ENCODE measurements at regions not wholly inside any gene's neighbourhood (a gene's known extent, or its start where the extent isn't known, plus 50 kb on each side); places are given as distances from the start of the nearest gene placed in this dataset.

DNA sequence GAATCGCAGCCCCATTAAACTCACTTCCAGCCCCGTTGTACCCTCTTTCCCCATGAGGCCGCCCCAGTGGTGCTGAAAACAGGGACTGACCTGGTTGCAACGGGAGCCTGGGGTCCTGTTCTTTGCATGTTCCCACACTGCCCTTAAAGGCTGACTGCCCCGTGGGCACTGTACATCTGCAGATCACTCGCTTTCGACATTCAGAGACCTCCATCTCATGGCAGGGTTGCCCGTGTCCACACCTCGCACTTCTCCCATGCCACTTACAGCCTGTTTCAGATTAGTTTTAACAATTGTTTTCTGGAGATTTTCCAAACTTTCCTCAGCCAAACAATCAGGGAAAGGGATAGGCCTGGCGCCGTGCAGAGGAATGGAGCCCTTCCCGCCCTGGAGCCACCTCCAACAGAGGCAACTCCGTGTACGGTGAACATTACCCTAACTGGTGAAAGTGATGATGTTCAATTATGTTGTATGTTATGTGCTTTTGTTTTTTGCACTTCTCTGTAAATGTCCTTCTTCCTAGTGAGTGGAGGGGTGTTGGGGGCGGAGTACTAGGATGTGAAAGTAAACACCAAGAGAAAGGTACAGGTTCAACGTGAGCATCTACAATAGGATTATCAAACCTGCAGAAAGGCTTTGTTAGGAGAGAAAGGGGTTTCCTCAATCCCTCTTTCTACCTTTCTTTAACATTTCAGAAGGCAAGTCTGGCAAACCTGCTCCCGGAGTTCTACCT, 262.8 kb downstream of the FOXO1 start:
- no peaks in the 10 kb centered on the region for H3K27me3 ChIP-seq (replicated peaks; ENCODE audit: control insufficient read depth, insufficient read depth, low read length)
- POLR2A ChIA-PET = no interaction called here
- CTCF ChIA-PET = no interaction called here
- Mint-ChIP-seq H3K27me3 (ENCODE audit: insufficient read depth, unreplicated experiment) (no peaks in the 10 kb centered on the region), H3K4me1 (ENCODE audit: low read depth, unreplicated experiment) (peaks cover 47% of the 10 kb centered on the region), H3K27ac (ENCODE audit: unreplicated experiment) (peak overlapping the region; percentile 37), H3K36me3 (ENCODE audit: insufficient read depth, unreplicated experiment) (peaks cover 7% of the 10 kb centered on the region), H3K4me3 (ENCODE audit: unreplicated experiment) (no peak overlapping the region), H3K9me3 (ENCODE audit: unreplicated experiment) (no peaks in the 10 kb centered on the region)
- TF ChIP-seq, protein P1, sequence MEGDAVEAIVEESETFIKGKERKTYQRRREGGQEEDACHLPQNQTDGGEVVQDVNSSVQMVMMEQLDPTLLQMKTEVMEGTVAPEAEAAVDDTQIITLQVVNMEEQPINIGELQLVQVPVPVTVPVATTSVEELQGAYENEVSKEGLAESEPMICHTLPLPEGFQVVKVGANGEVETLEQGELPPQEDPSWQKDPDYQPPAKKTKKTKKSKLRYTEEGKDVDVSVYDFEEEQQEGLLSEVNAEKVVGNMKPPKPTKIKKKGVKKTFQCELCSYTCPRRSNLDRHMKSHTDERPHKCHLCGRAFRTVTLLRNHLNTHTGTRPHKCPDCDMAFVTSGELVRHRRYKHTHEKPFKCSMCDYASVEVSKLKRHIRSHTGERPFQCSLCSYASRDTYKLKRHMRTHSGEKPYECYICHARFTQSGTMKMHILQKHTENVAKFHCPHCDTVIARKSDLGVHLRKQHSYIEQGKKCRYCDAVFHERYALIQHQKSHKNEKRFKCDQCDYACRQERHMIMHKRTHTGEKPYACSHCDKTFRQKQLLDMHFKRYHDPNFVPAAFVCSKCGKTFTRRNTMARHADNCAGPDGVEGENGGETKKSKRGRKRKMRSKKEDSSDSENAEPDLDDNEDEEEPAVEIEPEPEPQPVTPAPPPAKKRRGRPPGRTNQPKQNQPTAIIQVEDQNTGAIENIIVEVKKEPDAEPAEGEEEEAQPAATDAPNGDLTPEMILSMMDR (IDR thresholded peaks at IDR 0.05; ENCODE audit: insufficient read depth in 1 of 2, low read depth in 1 of 2, low read length in 1 of 2, severe bottlenecking in 1 of 2, unreplicated experiment in 1 of 2) = no peak
- no peaks in the 10 kb centered on the region for H3K36me3 ChIP-seq (ENCODE audit: control insufficient read depth, insufficient read depth, low read length)
- DNase-seq = no peak
- no peak overlapping the region for H3K4me3 ChIP-seq (ENCODE audit: low read depth, low read length)
- no peaks in the 10 kb centered on the region for H3K9me3 ChIP-seq
- intact Hi-C loops (cut with micrococcal nuclease; ENCODE audit: unreplicated experiment) = loop anchor here (10.0 kb wide), 1 partner anchor 261 kb away; the partner anchor contains the start of gene FOXO1
- peaks cover 40% of the 10 kb centered on the region for H3K4me1 ChIP-seq
- BruUV-seq (replicated peaks) = no TSS peak

DNA sequence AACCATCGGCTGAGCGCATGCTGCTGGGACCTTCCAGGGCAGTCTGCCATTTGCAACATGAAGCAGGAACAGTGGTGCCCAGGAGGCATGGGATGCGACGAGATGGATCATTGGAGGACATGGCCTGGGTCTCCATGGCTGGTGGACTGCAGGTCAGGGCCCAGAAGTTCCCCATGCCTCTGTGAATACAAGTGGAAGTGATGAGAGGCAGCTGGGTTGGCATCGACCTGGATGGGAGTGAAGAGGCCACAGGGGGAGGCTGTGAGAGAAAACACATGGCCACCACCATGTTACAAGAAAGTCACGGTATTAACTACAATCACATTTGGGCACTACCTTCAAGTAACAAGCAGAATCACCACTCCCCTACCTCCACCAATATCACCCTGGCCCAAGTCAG, 262.0 kb downstream of the FOXO1 start:
- H3K9me3 ChIP-seq = no peaks in the 10 kb centered on the region
- BruUV-seq (replicated peaks) = no TSS peak
- H3K27ac Mint-ChIP-seq (ENCODE audit: unreplicated experiment) = no peak overlapping the region
- no peaks in the 10 kb centered on the region for H3K27me3 ChIP-seq (replicated peaks; ENCODE audit: control insufficient read depth, insufficient read depth, low read length)
- no peak for DNase-seq
- no peaks in the 10 kb centered on the region for H3K36me3 ChIP-seq (ENCODE audit: control insufficient read depth, insufficient read depth, low read length)
- H3K4me1 Mint-ChIP-seq (ENCODE audit: low read depth, unreplicated experiment) = peaks cover 47% of the 10 kb centered on the region
- intact Hi-C loops (cut with micrococcal nuclease; ENCODE audit: unreplicated experiment) = loop anchor here (10.0 kb wide), 1 partner anchor 260 kb away; the partner anchor contains the start of gene FOXO1
- H3K9me3 Mint-ChIP-seq (ENCODE audit: unreplicated experiment) = no peaks in the 10 kb centered on the region
- H3K4me3 ChIP-seq (ENCODE audit: low read depth, low read length) = no peak overlapping the region
- POLR2A ChIA-PET = no interaction called here
- H3K36me3 Mint-ChIP-seq (ENCODE audit: insufficient read depth, unreplicated experiment) = peaks cover 7% of the 10 kb centered on the region
- H3K27me3 Mint-ChIP-seq (ENCODE audit: insufficient read depth, unreplicated experiment) = no peaks in the 10 kb centered on the region
- CTCF ChIA-PET = no interaction called here
- H3K4me3 Mint-ChIP-seq (ENCODE audit: unreplicated experiment) = no peak overlapping the region
- TF ChIP-seq, protein P1 (IDR thresholded peaks at IDR 0.05; ENCODE audit: insufficient read depth in 1 of 2, low read depth in 1 of 2, low read length in 1 of 2, severe bottlenecking in 1 of 2, unreplicated experiment in 1 of 2) = no peak
- H3K4me1 ChIP-seq = peaks cover 40% of the 10 kb centered on the region

DNA sequence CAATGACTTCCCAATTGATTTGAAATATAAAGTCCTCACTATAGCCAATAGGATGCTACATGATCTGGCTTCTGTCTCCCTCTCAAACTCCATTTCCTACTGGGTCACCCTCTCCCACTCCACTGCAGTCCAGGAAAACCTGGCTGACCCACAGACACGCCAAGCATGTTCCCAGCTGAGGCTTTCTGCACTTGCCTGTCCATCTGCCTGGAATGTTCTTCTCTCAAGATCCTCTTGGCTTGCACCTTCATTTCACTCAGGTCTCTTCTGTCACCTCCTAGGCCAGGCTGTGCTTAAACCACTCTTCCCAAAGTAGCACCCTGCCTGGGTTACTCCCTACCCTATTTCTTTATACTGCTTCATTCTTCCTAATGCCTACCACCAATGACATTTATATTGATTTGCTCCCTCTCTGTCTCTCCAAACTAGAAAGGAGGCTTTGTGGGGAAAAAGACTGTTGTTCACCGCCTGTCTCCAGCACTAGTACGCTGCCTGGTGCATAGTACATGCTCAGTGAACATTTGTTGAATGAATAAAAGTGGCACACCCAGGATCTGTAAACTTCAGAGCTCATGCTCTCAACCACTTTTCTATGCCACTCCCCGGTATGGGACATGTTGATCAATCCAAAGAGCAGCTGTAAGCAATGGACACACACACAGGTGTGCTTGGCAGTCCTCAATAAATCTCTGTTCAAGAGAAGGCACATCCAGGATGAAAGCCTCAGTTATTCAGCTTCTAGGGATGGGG, 261.3 kb downstream of the FOXO1 start:
- Mint-ChIP-seq H3K27me3 (ENCODE audit: insufficient read depth, unreplicated experiment) (no peaks in the 10 kb centered on the region), H3K9me3 (ENCODE audit: unreplicated experiment) (no peaks in the 10 kb centered on the region), H3K4me3 (ENCODE audit: unreplicated experiment) (no peak overlapping the region), H3K36me3 (ENCODE audit: insufficient read depth, unreplicated experiment) (peaks cover 7% of the 10 kb centered on the region), H3K27ac (ENCODE audit: unreplicated experiment) (no peak overlapping the region), H3K4me1 (ENCODE audit: low read depth, unreplicated experiment) (peaks cover 47% of the 10 kb centered on the region)
- no peaks in the 10 kb centered on the region for H3K27me3 ChIP-seq (replicated peaks; ENCODE audit: control insufficient read depth, insufficient read depth, low read length)
- intact Hi-C loops (cut with micrococcal nuclease; ENCODE audit: unreplicated experiment) = loop anchor here (10.0 kb wide), 1 partner anchor 260 kb away; the partner anchor contains the start of gene FOXO1
- POLR2A ChIA-PET = no interaction called here
- CTCF ChIA-PET = no interaction called here
- TF ChIP-seq, protein P1 (IDR thresholded peaks at IDR 0.05; ENCODE audit: insufficient read depth in 1 of 2, low read depth in 1 of 2, low read length in 1 of 2, severe bottlenecking in 1 of 2, unreplicated experiment in 1 of 2) = no peak
- no TSS peak for BruUV-seq (replicated peaks)
- H3K9me3 ChIP-seq = no peaks in the 10 kb centered on the region
- H3K4me1 ChIP-seq = peaks cover 40% of the 10 kb centered on the region
- no peak overlapping the region for H3K4me3 ChIP-seq (ENCODE audit: low read depth, low read length)
- no peak for DNase-seq
- no peaks in the 10 kb centered on the region for H3K36me3 ChIP-seq (ENCODE audit: control insufficient read depth, insufficient read depth, low read length)

Data from Caco-2 (cell line).